OCI-LY1 (cell line): ENCODE measurements at regions not wholly inside any gene's neighbourhood (a gene's known extent, or its start where the extent isn't known, plus 50 kb on each side); places are given as distances from the start of the nearest gene placed in this dataset.

ENCODE experiments used
- H2AFZ ChIP-seq: fragments of 200-600 bp; sonication (generic), shearing (Covaris generic); 2 replicates; pipeline ENCODE4 v1.6.0; 2014; ENCODE audit warnings: antibody characterized with exemption, mild to moderate bottlenecking, low read length
- H3F3A ChIP-seq: fragments of 200-600 bp; sonication (generic), shearing (Covaris generic); 2 replicates; pipeline ENCODE4 v1.6.0; 2014; ENCODE audit warnings: mild to moderate bottlenecking, antibody characterized with exemption, low read length, moderate library complexity; ENCODE audit not compliant: insufficient read depth
- H3K27ac ChIP-seq: fragments of 200-600 bp; sonication (generic); 2 replicates; pipeline ENCODE4 v1.5.1; 2014; ENCODE audit warnings: low read length, mixed run types, mild to moderate bottlenecking, low read depth; ENCODE audit not compliant: poor library complexity, severe bottlenecking
- H3K27me3 ChIP-seq: fragments of 200-600 bp; sonication (generic); 2 replicates; pipeline ENCODE4 v1.6.0; 2014; ENCODE audit warnings: antibody characterized with exemption, mild to moderate bottlenecking, low read length, moderate library complexity; ENCODE audit not compliant: insufficient read depth
- H3K36me3 ChIP-seq: fragments of 200-600 bp; sonication (generic); 2 replicates; pipeline ENCODE4 v1.6.1; 2014; ENCODE audit warnings: mild to moderate bottlenecking, antibody characterized with exemption, low read length, moderate library complexity, mixed read lengths; ENCODE audit not compliant: insufficient read depth
- H3K4me1 ChIP-seq: fragments of 200-600 bp; sonication (generic); 2 replicates; pipeline ENCODE4 v1.5.1; 2014; ENCODE audit warnings: mild to moderate bottlenecking, low read length, moderate library complexity; ENCODE audit not compliant: insufficient read depth, severe bottlenecking
- H3K4me2 ChIP-seq: fragments of 200-600 bp; sonication (generic), shearing (Covaris generic); 2 replicates; pipeline ENCODE4 v1.6.1; 2014; ENCODE audit warnings: low read length
- H3K4me3 ChIP-seq: fragments of 200-600 bp; sonication (generic); 2 replicates; pipeline ENCODE4 v1.5.1; 2014; ENCODE audit warnings: low read length, low read depth, mild to moderate bottlenecking, mixed read lengths; ENCODE audit not compliant: poor library complexity, severe bottlenecking
- H3K79me2 ChIP-seq: fragments of 200-600 bp; shearing (Covaris generic); 2 replicates; pipeline ENCODE4 v1.6.1; 2016; ENCODE audit warnings: mixed run types, low read length, mixed read lengths; ENCODE audit not compliant: insufficient read depth
- H3K9ac ChIP-seq: fragments of 200-600 bp; sonication (generic), shearing (Covaris generic); 2 replicates; pipeline ENCODE4 v1.6.1; 2014; ENCODE audit warnings: mild to moderate bottlenecking, low read length, mixed read lengths
- H3K9me2 ChIP-seq: fragments of 200-600 bp; sonication (generic), shearing (Covaris generic); 2 replicates; pipeline ENCODE4 v1.6.1; 2014; ENCODE audit warnings: low read depth, mild to moderate bottlenecking, low read length, mixed read lengths
- H3K9me3 ChIP-seq: fragments of 200-600 bp; shearing (Covaris generic); 2 replicates; pipeline ENCODE4 v1.6.1; 2014; ENCODE audit warnings: low read length, mixed read lengths
- H4K20me1 ChIP-seq: fragments of 200-600 bp; sonication (generic), shearing (Covaris generic); 2 replicates; pipeline ENCODE4 v1.6.0; 2016; ENCODE audit warnings: mild to moderate bottlenecking, low read length; ENCODE audit not compliant: insufficient read depth
- EZH2 ChIP-seq: fragments of 200-600 bp; sonication (generic), shearing (Covaris generic); IDR thresholded peaks from 2 replicates; pipeline ENCODE4 v1.8.0; 2017; ENCODE audit warnings: borderline replicate concordance, mixed run types, mild to moderate bottlenecking, antibody characterized with exemption, low read length, moderate library complexity, mixed read lengths
- TF ChIP-seq, protein P1 (sequence below): fragments of 200-600 bp; sonication (generic), shearing (Covaris generic); IDR thresholded peaks from 2 replicates; pipeline ENCODE4 v1.5.1; 2017; ENCODE audit warnings: mild to moderate bottlenecking, antibody characterized with exemption, low read length, moderate library complexity, mixed read lengths

DNA sequence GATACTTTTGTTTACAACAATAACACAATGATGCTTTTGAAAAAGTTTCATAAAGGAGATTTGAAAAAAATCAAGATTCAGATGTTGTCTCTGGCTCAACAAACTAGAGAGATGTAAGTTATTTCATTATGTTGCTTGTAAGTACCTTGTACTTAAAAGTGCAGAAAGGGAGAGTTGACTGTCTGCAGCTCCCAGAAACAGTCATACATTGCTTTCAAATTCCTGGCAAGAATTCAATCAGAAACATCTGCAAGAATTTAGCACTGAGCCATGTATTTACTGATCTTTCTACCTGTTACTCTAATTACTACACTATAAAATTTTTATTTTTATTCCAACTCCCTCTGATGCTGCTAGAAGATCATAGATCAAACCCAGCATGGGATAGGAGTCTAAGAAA, 1261.3 kb upstream of the SPRY2 start:
- Histone ChIP-seq H3K9me2 (no peaks in the 10 kb centered on the region), H3K36me3 (no peaks in the 10 kb centered on the region), H3K9ac (no peak overlapping the region), H3K4me2 (no peak overlapping the region), H3K79me2 (no peaks in the 10 kb centered on the region), H3K4me3 (no peak overlapping the region), H3K27ac (no peak overlapping the region), H3K27me3 (no peaks in the 10 kb centered on the region), H4K20me1 (no peaks in the 10 kb centered on the region), H3K9me3 (no peaks in the 10 kb centered on the region), H3F3A (no peaks in the 10 kb centered on the region), H3K4me1 (no peaks in the 10 kb centered on the region), H2AFZ (no peak overlapping the region)
- TF ChIP-seq, protein P1, sequence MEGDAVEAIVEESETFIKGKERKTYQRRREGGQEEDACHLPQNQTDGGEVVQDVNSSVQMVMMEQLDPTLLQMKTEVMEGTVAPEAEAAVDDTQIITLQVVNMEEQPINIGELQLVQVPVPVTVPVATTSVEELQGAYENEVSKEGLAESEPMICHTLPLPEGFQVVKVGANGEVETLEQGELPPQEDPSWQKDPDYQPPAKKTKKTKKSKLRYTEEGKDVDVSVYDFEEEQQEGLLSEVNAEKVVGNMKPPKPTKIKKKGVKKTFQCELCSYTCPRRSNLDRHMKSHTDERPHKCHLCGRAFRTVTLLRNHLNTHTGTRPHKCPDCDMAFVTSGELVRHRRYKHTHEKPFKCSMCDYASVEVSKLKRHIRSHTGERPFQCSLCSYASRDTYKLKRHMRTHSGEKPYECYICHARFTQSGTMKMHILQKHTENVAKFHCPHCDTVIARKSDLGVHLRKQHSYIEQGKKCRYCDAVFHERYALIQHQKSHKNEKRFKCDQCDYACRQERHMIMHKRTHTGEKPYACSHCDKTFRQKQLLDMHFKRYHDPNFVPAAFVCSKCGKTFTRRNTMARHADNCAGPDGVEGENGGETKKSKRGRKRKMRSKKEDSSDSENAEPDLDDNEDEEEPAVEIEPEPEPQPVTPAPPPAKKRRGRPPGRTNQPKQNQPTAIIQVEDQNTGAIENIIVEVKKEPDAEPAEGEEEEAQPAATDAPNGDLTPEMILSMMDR = no peak
- TF ChIP-seq EZH2 = no peak

DNA sequence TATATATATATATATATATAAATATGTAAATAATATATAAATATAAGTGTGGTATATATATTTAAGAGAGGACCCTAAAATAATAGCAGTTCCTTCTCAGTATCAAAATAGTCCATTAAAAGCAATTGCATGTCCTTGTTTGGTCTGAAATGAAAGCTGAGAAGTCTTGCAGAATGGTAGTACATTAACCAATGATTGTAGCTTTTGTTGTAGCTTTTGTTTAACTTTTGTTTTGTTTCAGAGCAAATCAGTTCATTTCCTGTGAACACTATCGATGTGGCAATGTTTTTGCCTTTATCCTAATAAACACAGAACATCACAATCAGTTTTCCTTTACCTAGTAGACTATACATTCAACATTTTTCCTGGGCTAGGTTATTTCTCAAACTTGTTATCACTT, 1256.2 kb upstream of the SPRY2 start:
- TF ChIP-seq, protein P1 = no peak
- no peak for TF ChIP-seq EZH2
- Histone ChIP-seq H3K9ac (no peak overlapping the region), H3K4me1 (no peaks in the 10 kb centered on the region), H3K9me2 (no peaks in the 10 kb centered on the region), H2AFZ (no peak overlapping the region), H3K4me2 (no peak overlapping the region), H3K27me3 (no peaks in the 10 kb centered on the region), H4K20me1 (no peaks in the 10 kb centered on the region), H3K9me3 (no peaks in the 10 kb centered on the region), H3F3A (no peaks in the 10 kb centered on the region), H3K79me2 (no peaks in the 10 kb centered on the region), H3K4me3 (no peak overlapping the region), H3K27ac (no peak overlapping the region), H3K36me3 (no peaks in the 10 kb centered on the region)

DNA sequence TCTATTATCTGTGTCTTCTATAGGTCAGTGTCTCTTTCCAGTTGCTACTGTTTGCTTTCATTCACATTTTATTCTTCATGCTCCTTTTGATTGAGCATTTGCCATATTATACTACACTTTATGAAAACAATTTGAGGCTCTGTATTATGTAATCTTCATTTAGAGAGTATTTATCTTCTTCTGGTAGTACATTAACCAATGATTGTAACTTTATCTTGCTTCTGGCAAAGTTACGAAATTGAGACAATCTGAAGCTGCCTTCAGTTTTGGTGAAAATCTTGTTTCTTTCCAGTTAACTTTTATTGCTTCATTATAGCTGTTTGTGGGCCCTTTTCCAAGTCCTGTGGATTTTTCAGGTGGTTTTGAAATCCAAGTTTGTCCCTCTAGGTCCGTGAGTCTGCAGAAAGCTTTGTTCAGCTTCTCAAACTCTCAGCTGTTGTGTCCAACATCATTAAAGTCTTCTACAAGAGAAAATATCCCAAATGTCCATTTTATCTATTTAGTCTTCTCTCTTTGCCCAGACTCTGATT, 1255.4 kb upstream of the SPRY2 start:
- TF ChIP-seq, protein P1 = no peak
- no peak for TF ChIP-seq EZH2
- Histone ChIP-seq H3K79me2 (no peaks in the 10 kb centered on the region), H3K4me1 (no peaks in the 10 kb centered on the region), H3K4me2 (no peak overlapping the region), H3K9ac (no peak overlapping the region), H3K9me2 (no peaks in the 10 kb centered on the region), H3K27me3 (no peaks in the 10 kb centered on the region), H3F3A (no peaks in the 10 kb centered on the region), H4K20me1 (no peaks in the 10 kb centered on the region), H3K4me3 (no peak overlapping the region), H2AFZ (no peak overlapping the region), H3K27ac (no peak overlapping the region), H3K9me3 (no peaks in the 10 kb centered on the region), H3K36me3 (no peaks in the 10 kb centered on the region)
